Right cardiac atrium (tissue), 5 donors: ENCODE measurements at regions not wholly inside any gene's neighbourhood (a gene's known extent, or its start where the extent isn't known, plus 50 kb on each side); places are given as distances from the start of the nearest gene placed in this dataset.

ENCODE experiments used
- ATAC-seq, 2 donors: fragments of 200-7000 bp; cut with Tn5 transposase; one replicate each; pipeline versions ENCODE4 v1.8.0 to v1.9.1; 2020; ENCODE audit warnings: moderate library complexity in 2 of 2, mild to moderate bottlenecking in 1 of 2
- DNase-seq, 3 donors: peaks; one replicate each; pipeline ENCODE4 v3.0.0-alpha.2; 2020
- H3K27ac ChIP-seq: one replicate; pipeline ENCODE4 v1.5.1; 2013; ENCODE audit warnings: mild to moderate bottlenecking, low read length, control low read depth, moderate library complexity
- H3K27me3 ChIP-seq: one replicate; pipeline ENCODE4 v1.6.1; 2013; ENCODE audit not compliant: control insufficient read depth, insufficient read depth
- H3K4me1 ChIP-seq: one replicate; pipeline ENCODE4 v1.6.1; 2013; ENCODE audit warnings: low read length; ENCODE audit not compliant: control insufficient read depth, insufficient read depth
- H3K4me3 ChIP-seq: one replicate; pipeline ENCODE4 v1.5.1; 2013; ENCODE audit warnings: low read length, control low read depth
- H3K9me3 ChIP-seq: one replicate; pipeline ENCODE4 v1.6.1; 2013; ENCODE audit warnings: low read length; ENCODE audit not compliant: control insufficient read depth
- WGBS: extraction: QIAGEN DNeasy Blood & Tissue Kit; methylation state at CpG from one replicate; pipeline ENCODE4 v1.1.7; 2013; 5-methylcytosine and 5-hydroxymethylcytosine counted together
- intact Hi-C, 4 donors: fragments of 100-400 bp; cut with DNase I; formaldehyde crosslinking; loops; one replicate each; pipeline versions ENCODE4 v1.11.0 to v1.14.0; 2022 to 2023
- donor health status: healthy with polysubstance abuse.
- donor health status: DM: no; HTN: yes; CAD: no.
- donor health status: DM: no; HTN: no; CAD: no.
- donor health status: DM: no; HTN: yes; CAD: no; lungs with severe emphysema.
- donor health status: DM: yes; HTN: yes; CAD: no.

- WGBS, result 93% methylated on average over 8 of the region's 8 CpGs
- ATAC-seq, result no peak
- no peaks in the 10 kb centered on the region for H3K9me3 ChIP-seq
- H3K4me3 ChIP-seq, result no peak overlapping the region
- H3K27me3 ChIP-seq, result no peaks in the 10 kb centered on the region
- intact Hi-C loops, result no loop called here
- DNase-seq, result no peak
- H3K4me1 ChIP-seq, result no peaks in the 10 kb centered on the region
- H3K27ac ChIP-seq, result no peak overlapping the region
Measured at GRCh38 chr16:48451323-48451722, 66.1 kb upstream of the SIAH1 start.

GRCh38 chr16:48450367-48450766 lies 65.2 kb upstream of the SIAH1 start:
- Histone ChIP-seq H3K9me3 (no peaks in the 10 kb centered on the region), H3K4me3 (no peak overlapping the region), H3K27ac (no peak overlapping the region), H3K27me3 (no peaks in the 10 kb centered on the region), H3K4me1 (no peaks in the 10 kb centered on the region)
- ATAC-seq, result no peak
- no peak for DNase-seq
- intact Hi-C loops, result no loop called here
- 27% methylated on average over 1 of the region's 1 CpG for WGBS

DNA sequence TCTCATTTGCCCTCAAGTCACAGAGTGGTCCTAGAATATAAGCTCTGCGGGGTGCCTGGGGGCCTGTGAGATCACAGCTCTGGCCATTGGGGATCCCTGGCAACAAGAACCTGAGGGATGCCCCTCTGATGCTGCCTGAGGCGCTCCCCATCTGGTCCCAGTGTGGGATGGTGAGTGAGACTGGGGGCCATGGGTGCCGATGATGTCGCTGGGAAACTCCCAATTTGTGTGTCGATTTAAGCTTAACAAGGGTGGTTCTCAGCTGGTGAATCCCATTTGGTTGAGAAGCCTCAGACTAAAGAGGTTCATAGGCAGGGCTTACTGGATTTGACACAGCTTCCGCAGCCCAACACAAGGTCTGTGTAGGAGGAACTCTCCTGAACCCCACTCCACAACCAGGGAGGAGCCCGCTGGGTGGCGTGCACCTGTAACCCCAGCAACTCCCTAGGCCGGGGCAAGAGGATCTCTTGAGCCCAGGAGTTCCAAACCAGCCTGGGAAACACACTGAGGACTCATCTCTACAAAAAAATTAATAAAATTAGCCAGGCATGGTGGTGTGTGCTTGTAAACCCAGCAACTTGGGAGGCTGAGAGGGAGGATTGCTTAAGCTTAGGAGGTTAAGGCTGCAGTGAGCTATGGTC lies 63.7 kb upstream of the SIAH1 start:
- Histone ChIP-seq H3K4me1 (peaks cover 5% of the 10 kb centered on the region), H3K4me3 (no peak overlapping the region), H3K9me3 (no peaks in the 10 kb centered on the region), H3K27me3 (no peaks in the 10 kb centered on the region), H3K27ac (no peak overlapping the region)
- intact Hi-C loops, result no loop called here
- DNase-seq (peak in 1 of 3 donors; percentile 45), ATAC-seq (no peak)
- whole genome bisulfite sequencing, result 96% methylated on average over 9 of the region's 9 CpGs

DNA sequence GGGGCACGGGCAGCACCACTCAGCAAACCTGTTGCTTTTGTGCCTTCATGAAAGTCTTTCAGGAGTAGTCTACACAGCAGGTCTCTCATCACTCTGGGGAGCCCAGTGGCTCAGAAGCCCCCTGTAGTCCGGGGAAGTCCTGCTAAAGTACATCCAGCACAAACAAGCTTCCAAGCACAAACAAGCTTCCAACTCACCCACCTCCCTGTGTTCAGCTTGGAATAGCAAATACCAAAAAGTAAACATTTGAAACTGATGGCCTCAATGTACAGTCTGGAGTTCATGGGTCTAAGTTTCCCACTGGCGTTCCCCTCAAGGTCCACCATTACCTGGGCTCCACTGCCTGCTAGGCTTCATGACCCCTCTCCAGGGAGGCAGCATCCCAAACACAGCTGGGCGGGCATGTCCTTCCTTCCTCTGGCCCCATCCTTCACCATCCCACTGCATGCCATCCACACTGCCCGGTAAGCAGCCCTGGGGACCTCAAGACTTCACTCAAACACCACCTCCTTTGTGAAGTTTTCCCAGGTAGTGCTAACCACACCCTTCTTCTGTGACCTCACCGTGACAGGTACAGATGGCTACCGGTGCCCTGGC lies 62.8 kb upstream of the SIAH1 start:
- H3K4me1 ChIP-seq, result peaks cover 5% of the 10 kb centered on the region
- no peaks in the 10 kb centered on the region for H3K27me3 ChIP-seq
- intact Hi-C loops, result no loop called here
- WGBS, result 84% methylated on average over 7 of the region's 7 CpGs
- H3K4me3 ChIP-seq, result no peak overlapping the region
- DNase-seq, result no peak
- no peak for ATAC-seq
- H3K27ac ChIP-seq, result no peak overlapping the region
- H3K9me3 ChIP-seq, result no peaks in the 10 kb centered on the region

DNA sequence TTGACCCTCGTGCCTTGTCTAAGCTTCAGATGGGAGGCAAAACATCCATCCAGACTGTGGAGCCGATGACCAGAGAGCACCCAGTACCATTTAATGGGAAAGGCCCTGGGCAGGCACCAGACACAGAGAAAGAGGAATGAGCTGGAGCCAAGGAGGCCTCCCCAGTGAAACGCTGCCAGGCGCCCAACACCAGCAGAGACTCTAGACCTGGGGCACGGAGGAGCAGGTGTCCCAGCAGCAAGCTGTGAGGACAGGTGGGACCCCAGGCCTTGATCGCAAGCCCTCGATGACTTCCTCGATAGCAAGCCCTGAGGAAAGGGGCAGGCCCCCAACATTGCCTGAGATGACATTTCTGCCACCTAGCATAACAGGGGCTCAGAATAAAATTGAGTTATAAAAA lies 62.2 kb upstream of the SIAH1 start:
- Histone ChIP-seq H3K4me1 (peaks cover 5% of the 10 kb centered on the region), H3K9me3 (no peaks in the 10 kb centered on the region), H3K27me3 (no peaks in the 10 kb centered on the region), H3K4me3 (no peak overlapping the region), H3K27ac (no peak overlapping the region)
- WGBS, result 97% methylated on average over 8 of the region's 8 CpGs
- DNase-seq, result no peak
- ATAC-seq, result no peak
- intact Hi-C loops, result no loop called here

DNA sequence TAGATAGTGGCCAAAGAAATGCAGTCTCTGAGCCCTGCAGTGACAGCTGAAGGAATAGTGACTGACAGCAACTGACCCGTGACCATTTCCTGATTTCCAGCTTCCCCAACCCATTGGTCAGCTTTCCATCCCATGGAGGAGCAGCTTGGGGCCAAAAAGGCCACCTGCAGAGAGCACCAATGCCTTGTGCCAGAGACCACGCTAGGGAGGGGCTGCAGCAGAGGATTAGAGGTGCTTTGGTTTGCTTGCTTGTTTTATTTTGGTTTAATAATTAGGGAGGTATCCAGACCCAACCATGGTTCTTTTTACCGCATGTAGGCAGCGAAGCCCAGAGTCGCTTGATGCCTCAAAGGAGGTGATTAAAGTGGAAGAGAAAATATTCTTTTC lies 61.3 kb upstream of the SIAH1 start:
- Histone ChIP-seq H3K9me3 (no peaks in the 10 kb centered on the region), H3K27me3 (no peaks in the 10 kb centered on the region), H3K4me1 (peaks cover 5% of the 10 kb centered on the region), H3K27ac (no peak overlapping the region), H3K4me3 (no peak overlapping the region)
- 80% methylated on average over 5 of the region's 5 CpGs for WGBS
- ATAC-seq (no peak), DNase-seq (no peak)
- intact Hi-C loops, result no loop called here

- DNase-seq, result no peak
- no peaks in the 10 kb centered on the region for H3K9me3 ChIP-seq
- H3K4me3 ChIP-seq, result no peak overlapping the region
- WGBS, result 96% methylated on average over 8 of the region's 8 CpGs
- no peak for ATAC-seq
- no peak overlapping the region for H3K27ac ChIP-seq
- H3K27me3 ChIP-seq, result no peaks in the 10 kb centered on the region
- H3K4me1 ChIP-seq, result peaks cover 5% of the 10 kb centered on the region
- intact Hi-C loops, result no loop called here
Measured at GRCh38 chr16:48445782-48446533, 60.7 kb upstream of the SIAH1 start.

DNA sequence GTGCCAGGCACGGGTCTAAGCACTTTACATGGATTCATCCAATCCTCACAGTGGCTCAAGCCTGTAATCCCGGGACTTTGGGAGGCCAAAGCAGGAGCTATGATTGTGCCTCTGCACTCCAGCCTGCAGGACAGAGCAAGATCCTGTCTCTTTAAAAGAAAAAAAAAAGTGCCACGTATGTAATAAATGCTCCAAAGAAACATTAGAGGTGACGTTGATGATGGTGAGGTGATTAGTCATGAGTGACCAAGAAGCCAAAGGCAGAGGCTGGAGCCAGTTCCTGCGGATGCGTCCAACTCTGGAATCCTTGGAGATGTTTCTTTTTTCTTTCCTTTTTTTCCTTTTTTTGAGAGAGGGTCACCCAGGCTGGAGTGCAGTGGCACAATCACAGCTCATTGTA lies 59.4 kb upstream of the SIAH1 start:
- Histone ChIP-seq H3K27ac (peak overlapping the region; percentile 88), H3K27me3 (no peaks in the 10 kb centered on the region), H3K9me3 (no peaks in the 10 kb centered on the region), H3K4me3 (no peak overlapping the region), H3K4me1 (peaks cover 5% of the 10 kb centered on the region)
- 39% methylated on average over 6 of the region's 6 CpGs for WGBS
- peak; percentile 64 to 82 for ATAC-seq
- peak in 1 of 3 donors; percentile 49 for DNase-seq
- intact Hi-C loops, result no loop called here

DNA sequence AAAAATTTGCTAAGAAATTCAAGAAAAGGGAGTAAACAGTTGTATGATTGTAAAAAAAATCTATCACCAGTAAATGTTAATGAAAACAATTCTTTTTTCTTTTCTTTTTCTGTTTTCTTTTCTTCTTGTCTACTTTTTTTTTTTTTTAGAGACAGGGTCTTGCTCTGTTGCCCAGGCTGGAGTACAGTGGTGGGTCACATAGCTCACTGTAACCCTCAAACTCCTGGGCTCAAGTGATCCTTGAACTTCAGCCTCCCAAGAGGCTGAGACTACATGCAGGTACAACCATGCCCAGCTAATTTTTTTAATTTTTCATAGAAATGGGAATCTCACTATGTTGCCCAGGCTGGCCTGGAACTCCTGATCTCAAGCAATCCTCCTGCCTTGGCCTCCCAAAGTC lies 57.2 kb upstream of the SIAH1 start:
- ATAC-seq, result no peak
- no peaks in the 10 kb centered on the region for H3K27me3 ChIP-seq
- no peaks in the 10 kb centered on the region for H3K9me3 ChIP-seq
- no peak for DNase-seq
- no peak overlapping the region for H3K27ac ChIP-seq
- peaks cover 5% of the 10 kb centered on the region for H3K4me1 ChIP-seq
- H3K4me3 ChIP-seq, result no peak overlapping the region
- intact Hi-C loops, result no loop called here

- ATAC-seq (no peak), DNase-seq (no peak)
- H3K9me3 ChIP-seq, result no peaks in the 10 kb centered on the region
- 86% methylated on average over 5 of the region's 5 CpGs for WGBS
- no peaks in the 10 kb centered on the region for H3K27me3 ChIP-seq
- H3K27ac ChIP-seq, result no peak overlapping the region
- H3K4me3 ChIP-seq, result no peak overlapping the region
- intact Hi-C loops, result no loop called here
- peaks cover 5% of the 10 kb centered on the region for H3K4me1 ChIP-seq
Measured at GRCh38 chr16:48441863-48442279, 56.7 kb upstream of the SIAH1 start.

DNA sequence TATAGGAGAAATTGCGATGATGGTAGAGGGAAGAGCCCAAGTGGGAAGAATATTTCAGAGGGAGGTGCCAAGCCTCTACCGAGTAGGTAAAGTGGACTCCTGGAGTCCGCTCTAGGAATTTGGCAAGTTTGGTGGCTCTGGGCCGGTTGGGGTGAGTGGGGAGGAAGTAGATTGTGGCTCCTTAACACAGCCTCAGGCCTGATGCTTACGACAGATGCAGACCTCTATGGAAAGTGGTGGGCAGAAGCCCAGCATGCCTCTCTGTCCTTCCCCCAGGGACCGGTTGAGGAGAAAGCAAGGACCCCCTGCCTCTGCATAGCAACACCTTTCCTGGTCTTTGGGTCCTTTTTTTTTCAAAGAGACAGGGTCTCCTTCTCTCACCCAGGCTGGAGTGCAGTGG lies 55.9 kb upstream of the SIAH1 start:
- no peak overlapping the region for H3K4me3 ChIP-seq
- no peaks in the 10 kb centered on the region for H3K9me3 ChIP-seq
- H3K27me3 ChIP-seq, result no peaks in the 10 kb centered on the region
- ATAC-seq, result no peak
- intact Hi-C loops, result no loop called here
- DNase-seq, result no peak
- H3K4me1 ChIP-seq, result peaks cover 5% of the 10 kb centered on the region
- WGBS, result 78% methylated on average over 6 of the region's 6 CpGs
- H3K27ac ChIP-seq, result no peak overlapping the region
